Naive thymus-derived CD8-positive, alpha-beta T cell (primary cell): ENCODE measurements at regions not wholly inside any gene's neighbourhood (a gene's known extent, or its start where the extent isn't known, plus 50 kb on each side); places are given as distances from the start of the nearest gene placed in this dataset.

Experiments used
- ATAC-seq, 2 donors: fragments of 150-1000 bp; cut with Tn5 transposase in 1 of 2; sonication (Bioruptor Pico), chemical (Tn5 transposase) in 1 of 2; 1 replicate in 1 of 2; 2 replicates in 1 of 2; pipeline ENCODE4 v1.10.0; 2021; ENCODE audit warnings: mild to moderate bottlenecking in 2 of 2, moderate library complexity in 2 of 2
- POLR2A ChIA-PET: fragments of 350-600 bp; sonication (Branson Sonifier 250); formaldehyde crosslinking; loops from one replicate; lab custom pipeline; 2021; ENCODE audit warnings: antibody characterized with exemption; lab: Charles Lee
- DNase-seq, 10 donors: peaks; one replicate each; pipeline versions ENCODE4 v3.0.0 to v3.0.0-alpha.2; 2020 to 2022
- H3K27ac Mint-ChIP-seq, 10 donors: one replicate each; pipeline ENCODE4 v1.8.0; 2020 to 2022; ENCODE audit warnings: mild to moderate bottlenecking in 10 of 10, mixed read lengths in 10 of 10, moderate library complexity in 4 of 10, inconsistent platforms in 1 of 10
- H3K27me3 Mint-ChIP-seq, 5 donors: one replicate each; pipeline ENCODE4 v1.8.0; 2021 to 2022; ENCODE audit warnings: mixed read lengths in 5 of 5
- H3K36me3 Mint-ChIP-seq, 3 donors: one replicate each; pipeline ENCODE4 v1.8.0; 2020 to 2022; ENCODE audit warnings: mixed read lengths in 3 of 3, mild to moderate bottlenecking in 2 of 3, inconsistent platforms in 1 of 3
- H3K4me1 Mint-ChIP-seq, 4 donors: one replicate each; pipeline ENCODE4 v1.8.0; 2021 to 2022; ENCODE audit warnings: mixed read lengths in 4 of 4
- H3K4me3 Mint-ChIP-seq, 10 donors: one replicate each; pipeline ENCODE4 v1.8.0; 2020 to 2022; ENCODE audit warnings: mild to moderate bottlenecking in 10 of 10, mixed read lengths in 10 of 10, moderate library complexity in 6 of 10, inconsistent platforms in 1 of 10
- H3K9me3 Mint-ChIP-seq, 9 donors: one replicate each; pipeline ENCODE4 v1.8.0; 2020 to 2022; ENCODE audit warnings: mixed read lengths in 9 of 9, mild to moderate bottlenecking in 3 of 9, inconsistent platforms in 1 of 9, moderate library complexity in 1 of 9

- Mint-ChIP-seq H3K36me3 (no peaks in the 10 kb centered on the region), H3K4me1 (peaks cover 0 to 2% (median 0%) of the 10 kb centered on the region in 4 donors), H3K4me3 (no peak overlapping the region), H3K27ac (no peak overlapping the region), H3K27me3 (peaks cover 7 to 42% (median 15%) of the 10 kb centered on the region in 5 donors), H3K9me3 (no peaks in the 10 kb centered on the region)
- ATAC-seq (no peak), DNase-seq (no peak)
- POLR2A ChIA-PET, result no interaction called here
Observed at GRCh38 chr12:100675432-100675831, 101.9 kb downstream of the GAS2L3 start.

GRCh38 chr12:100681074-100681473 lies 107.6 kb downstream of the GAS2L3 start:
- Mint-ChIP-seq H3K4me3 (no peak overlapping the region), H3K4me1 (no peaks in the 10 kb centered on the region), H3K9me3 (peaks cover 0 to 15% (median 9%) of the 10 kb centered on the region in 9 donors), H3K27me3 (peaks cover 3 to 35% (median 15%) of the 10 kb centered on the region in 5 donors), H3K36me3 (peaks cover 0 to 4% (median 0%) of the 10 kb centered on the region in 3 donors), H3K27ac (no peak overlapping the region)
- no peak for ATAC-seq
- POLR2A ChIA-PET, result no interaction called here
- no peak for DNase-seq

GRCh38 chr12:100682178-100682577 lies 108.7 kb downstream of the GAS2L3 start:
- ATAC-seq (no peak), DNase-seq (no peak)
- Mint-ChIP-seq H3K9me3 (peaks cover 0 to 17% (median 12%) of the 10 kb centered on the region in 9 donors), H3K4me1 (no peaks in the 10 kb centered on the region), H3K36me3 (peaks cover 0 to 6% (median 0%) of the 10 kb centered on the region in 3 donors), H3K4me3 (no peak overlapping the region), H3K27me3 (peaks cover 3 to 35% (median 15%) of the 10 kb centered on the region in 5 donors), H3K27ac (no peak overlapping the region)
- POLR2A ChIA-PET, result no interaction called here

GRCh38 chr12:100687686-100688085 lies 106.9 kb upstream of the ANO4 start:
- DNase-seq (no peak), ATAC-seq (no peak)
- POLR2A ChIA-PET, result no interaction called here
- Mint-ChIP-seq H3K4me1 (no peaks in the 10 kb centered on the region), H3K4me3 (no peak overlapping the region), H3K27ac (no peak overlapping the region), H3K27me3 (peaks cover 0 to 8% (median under 1%) of the 10 kb centered on the region in 5 donors), H3K9me3 (peaks cover 6 to 20% (median 14%) of the 10 kb centered on the region in 9 donors), H3K36me3 (peaks cover 0 to 6% (median 0%) of the 10 kb centered on the region in 3 donors)

- POLR2A ChIA-PET, result no interaction called here
- Mint-ChIP-seq H3K4me1 (no peaks in the 10 kb centered on the region), H3K9me3 (peaks cover 4 to 23% (median 12%) of the 10 kb centered on the region in 9 donors), H3K4me3 (no peak overlapping the region), H3K27ac (no peak overlapping the region), H3K36me3 (peaks cover 0 to 6% (median 0%) of the 10 kb centered on the region in 3 donors), H3K27me3 (peaks cover 0 to 6% (median 0%) of the 10 kb centered on the region in 5 donors)
- ATAC-seq (no peak), DNase-seq (no peak)
Observed at GRCh38 chr12:100688451-100688864, 106.1 kb upstream of the ANO4 start.

- Mint-ChIP-seq H3K27ac (no peak overlapping the region), H3K4me3 (no peak overlapping the region), H3K27me3 (peaks cover 3 to 13% (median 6%) of the 10 kb centered on the region in 5 donors), H3K9me3 (peaks cover 0 to 24% (median 3%) of the 10 kb centered on the region in 9 donors), H3K36me3 (peaks cover 0 to 4% (median 0%) of the 10 kb centered on the region in 3 donors), H3K4me1 (no peaks in the 10 kb centered on the region)
- POLR2A ChIA-PET, result interaction anchor here (0.6 kb wide), 1 partner anchor 132 kb away, joined by 3 read pairs; no protein-coding TSS in a partner anchor
- ATAC-seq (no peak), DNase-seq (no peak)
Observed at GRCh38 chr12:100692502-100692901, 102.1 kb upstream of the ANO4 start.

- peaks cover 0 to 2% (median 0%) of the 10 kb centered on the region in 4 donors for H3K4me1 Mint-ChIP-seq
- POLR2A ChIA-PET, result no interaction called here
- no peak for DNase-seq
- no peak overlapping the region for H3K4me3 Mint-ChIP-seq
- peaks cover 0 to 4% (median 0%) of the 10 kb centered on the region in 3 donors for H3K36me3 Mint-ChIP-seq
- H3K27ac Mint-ChIP-seq, result no peak overlapping the region
- H3K9me3 Mint-ChIP-seq, result peaks cover 0 to 12% (median 2%) of the 10 kb centered on the region in 9 donors
- no peak for ATAC-seq
- peaks cover 3 to 13% (median 6%) of the 10 kb centered on the region in 5 donors for H3K27me3 Mint-ChIP-seq
Observed at GRCh38 chr12:100698518-100698917, 96.1 kb upstream of the ANO4 start.

GRCh38 chr12:100699209-100699608 lies 95.4 kb upstream of the ANO4 start:
- H3K9me3 Mint-ChIP-seq, result peaks cover 0 to 12% (median 0%) of the 10 kb centered on the region in 9 donors
- H3K36me3 Mint-ChIP-seq, result peaks cover 0 to 4% (median 0%) of the 10 kb centered on the region in 3 donors
- H3K4me1 Mint-ChIP-seq, result peaks cover 0 to 2% (median 0%) of the 10 kb centered on the region in 4 donors
- H3K4me3 Mint-ChIP-seq, result no peak overlapping the region
- peaks cover 3 to 12% (median 6%) of the 10 kb centered on the region in 5 donors for H3K27me3 Mint-ChIP-seq
- DNase-seq (no peak), ATAC-seq (no peak)
- peak overlapping the region in 1 of 10 donors; percentile 1 for H3K27ac Mint-ChIP-seq
- POLR2A ChIA-PET, result no interaction called here

GRCh38 chr12:100703337-100703736 lies 91.2 kb upstream of the ANO4 start:
- POLR2A ChIA-PET, result no interaction called here
- Mint-ChIP-seq H3K4me3 (no peak overlapping the region), H3K27me3 (peaks cover 0 to 10% (median 3%) of the 10 kb centered on the region in 5 donors), H3K9me3 (peaks cover 0 to 2% (median 0%) of the 10 kb centered on the region in 9 donors), H3K36me3 (no peaks in the 10 kb centered on the region), H3K4me1 (peaks cover 0 to 2% (median 0%) of the 10 kb centered on the region in 4 donors), H3K27ac (no peak overlapping the region)
- ATAC-seq (no peak), DNase-seq (no peak)

- DNase-seq, result no peak
- POLR2A ChIA-PET, result no interaction called here
- Mint-ChIP-seq H3K4me1 (no peaks in the 10 kb centered on the region), H3K36me3 (no peaks in the 10 kb centered on the region), H3K27me3 (peaks cover 0 to 10% (median 3%) of the 10 kb centered on the region in 5 donors), H3K9me3 (peaks cover 0 to 2% (median 0%) of the 10 kb centered on the region in 9 donors), H3K27ac (no peak overlapping the region), H3K4me3 (no peak overlapping the region)
- no peak for ATAC-seq
Observed at GRCh38 chr12:100703868-100704267, 90.7 kb upstream of the ANO4 start.

- H3K4me1 Mint-ChIP-seq, result no peaks in the 10 kb centered on the region
- peaks cover 2 to 10% (median 5%) of the 10 kb centered on the region in 5 donors for H3K27me3 Mint-ChIP-seq
- ATAC-seq, result no peak
Observed at GRCh38 chr12:100706033-100706432, 88.5 kb upstream of the ANO4 start.

GRCh38 chr12:100708591-100708990 lies 86.0 kb upstream of the ANO4 start:
- Mint-ChIP-seq H3K4me1 (no peaks in the 10 kb centered on the region), H3K4me3 (no peak overlapping the region), H3K36me3 (no peaks in the 10 kb centered on the region), H3K27me3 (peaks cover 3 to 10% (median 6%) of the 10 kb centered on the region in 5 donors), H3K27ac (peak overlapping the region in 1 of 10 donors; percentile 14), H3K9me3 (peaks cover 0 to 3% (median 0%) of the 10 kb centered on the region in 9 donors)
- ATAC-seq, result no peak
- DNase-seq, result no peak
- POLR2A ChIA-PET, result no interaction called here

More at GRCh38 chr12:100706033-100706432, 88.5 kb upstream of the ANO4 start:
- H3K36me3 Mint-ChIP-seq, result no peaks in the 10 kb centered on the region
- DNase-seq, result no peak
- H3K27ac Mint-ChIP-seq, result no peak overlapping the region
- peaks cover 0 to 3% (median 0%) of the 10 kb centered on the region in 9 donors for H3K9me3 Mint-ChIP-seq
- POLR2A ChIA-PET, result no interaction called here
- no peak overlapping the region for H3K4me3 Mint-ChIP-seq

- no peak overlapping the region for H3K4me3 Mint-ChIP-seq
- no peak overlapping the region for H3K27ac Mint-ChIP-seq
- peaks cover 0 to 5% (median 2%) of the 10 kb centered on the region in 4 donors for H3K4me1 Mint-ChIP-seq
- H3K27me3 Mint-ChIP-seq, result peaks cover 16 to 55% (median 48%) of the 10 kb centered on the region in 5 donors
- DNase-seq (no peak), ATAC-seq (no peak)
- no peaks in the 10 kb centered on the region for H3K36me3 Mint-ChIP-seq
- peaks cover 0 to 2% (median 0%) of the 10 kb centered on the region in 9 donors for H3K9me3 Mint-ChIP-seq
- POLR2A ChIA-PET, result no interaction called here
Observed at GRCh38 chr12:100715976-100716944, 78.3 kb upstream of the ANO4 start.
